Activated CD4-positive, alpha-beta T cell treated with anti-CD3 and anti-CD28 coated beads for 4 hours (primary cell): ENCODE measurements at regions not wholly inside any gene's neighbourhood (a gene's known extent, or its start where the extent isn't known, plus 50 kb on each side); places are given as distances from the start of the nearest gene placed in this dataset.

Experiments used
- DNase-seq, 2 donors: peaks; one replicate each; pipeline ENCODE4 v3.0.0-alpha.2; 2020

DNA sequence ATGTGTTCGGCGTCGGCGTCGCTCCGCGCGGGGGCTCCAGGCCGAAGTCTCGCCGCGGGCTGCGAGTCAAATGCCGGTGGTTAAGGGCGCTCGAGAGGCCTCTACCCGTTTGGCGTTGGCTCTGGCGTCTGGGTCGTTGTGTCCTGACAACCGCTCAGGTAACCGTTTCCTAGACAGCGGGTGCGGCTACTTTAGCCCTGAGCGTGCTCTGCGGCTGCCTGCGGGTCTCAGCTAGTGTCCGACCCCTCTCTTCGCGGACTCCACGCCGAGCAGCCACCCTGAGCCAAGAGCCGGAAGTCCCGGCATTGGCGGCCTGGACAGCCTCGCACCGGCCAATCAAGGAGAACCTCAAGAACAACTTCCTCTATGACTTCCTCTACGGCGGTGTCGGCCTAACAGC lies 173.4 kb downstream of the SETD4 start:
- no peak for DNase-seq

DNA sequence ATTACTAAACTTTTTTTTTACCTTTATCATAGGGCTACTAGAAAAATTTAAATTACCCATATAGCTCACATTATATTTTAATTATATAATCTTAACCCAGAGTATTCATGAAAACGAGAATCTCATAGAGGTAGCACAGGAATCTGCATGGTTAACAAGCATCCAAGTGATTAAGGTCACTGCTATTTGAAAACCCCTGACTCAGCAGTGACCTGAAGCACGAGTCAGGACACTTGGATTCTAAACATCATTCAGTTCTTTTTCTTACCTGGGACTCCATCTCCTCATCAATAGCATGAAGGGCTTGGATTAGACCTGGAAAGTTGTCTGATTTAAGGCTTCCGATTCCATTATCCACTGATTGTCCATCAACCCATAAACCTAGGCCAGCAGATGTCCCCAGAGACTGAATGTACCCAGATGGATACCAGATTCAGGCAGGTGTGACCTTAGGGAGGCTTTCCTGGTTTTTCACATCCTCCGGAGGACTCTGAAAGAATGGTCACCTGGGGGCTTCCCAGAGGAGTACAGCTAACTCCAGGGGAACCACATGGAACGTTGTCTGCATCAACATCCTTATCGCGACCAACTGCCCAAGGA lies 174.3 kb downstream of the SETD4 start:
- no peak for DNase-seq

GRCh38 chr21:35882791-35883240 lies 177.5 kb downstream of the SETD4 start:
- DNase-seq: no peak

- DNase-seq: no peak
Measured at GRCh38 chr21:35873441-35873840, 186.9 kb downstream of the SETD4 start.

DNA sequence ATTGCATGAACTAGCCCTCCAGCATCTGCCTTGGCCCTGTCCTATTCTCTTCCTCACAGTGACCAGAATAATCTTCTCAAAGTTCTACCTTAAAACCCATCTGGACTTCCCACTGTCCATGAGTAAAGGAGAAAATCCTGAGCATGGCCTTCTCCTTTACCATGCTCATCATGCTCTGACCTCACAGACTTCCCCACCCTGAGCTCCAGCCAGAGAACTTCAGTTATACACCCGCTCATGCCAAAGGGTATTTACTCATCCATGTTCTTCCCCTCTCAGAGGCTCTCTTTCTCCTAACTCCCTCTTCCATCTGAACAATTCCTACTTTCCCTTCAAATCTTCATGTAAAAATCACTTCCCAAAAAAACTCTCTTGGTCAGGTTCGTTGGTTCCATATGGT lies 188.4 kb downstream of the SETD4 start:
- no peak for DNase-seq

- DNase-seq: no peak
Measured at GRCh38 chr21:35868869-35869223, 191.5 kb downstream of the SETD4 start.

GRCh38 chr21:35868005-35868868 lies 192.1 kb downstream of the SETD4 start:
- DNase-seq: no peak

- no peak for DNase-seq
Measured at GRCh38 chr21:35864039-35864438, 196.3 kb downstream of the SETD4 start.

- no peak for DNase-seq
Measured at GRCh38 chr21:35862969-35863368, 197.4 kb downstream of the SETD4 start.

GRCh38 chr21:35861661-35862060 lies 198.7 kb downstream of the SETD4 start:
- no peak for DNase-seq

DNA sequence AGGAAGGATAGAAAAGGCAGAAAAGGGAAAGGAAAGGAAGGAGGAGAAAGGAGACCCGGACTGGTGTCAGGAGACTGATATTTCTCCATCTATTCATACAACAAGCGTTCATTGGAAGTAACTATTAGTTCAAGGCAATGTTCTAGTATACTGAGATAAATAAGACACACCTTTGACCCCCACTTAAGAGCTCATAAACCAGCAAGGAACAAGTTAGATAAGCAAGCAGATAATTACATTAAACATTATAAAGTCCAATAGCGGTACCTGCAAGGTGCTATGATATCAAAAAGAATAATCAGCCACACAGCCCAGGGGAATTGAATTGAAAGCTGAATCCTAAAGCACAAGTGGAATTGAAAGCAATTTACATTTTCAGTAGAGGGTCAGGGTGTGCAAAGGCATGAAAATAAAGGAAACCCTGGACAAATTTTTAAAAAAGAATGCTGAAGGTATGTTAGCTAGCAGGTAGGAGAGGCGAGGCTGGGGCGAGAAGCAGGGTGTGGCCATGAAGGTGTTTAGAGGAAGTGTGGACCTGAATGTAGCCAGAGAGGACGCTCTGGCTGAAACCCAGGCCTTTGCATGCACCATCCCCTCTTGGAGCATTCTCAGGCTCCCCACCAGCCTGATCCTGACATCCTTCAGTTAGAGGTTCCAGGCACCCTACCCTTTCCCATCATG lies 200.0 kb downstream of the SETD4 start:
- no peak for DNase-seq

- DNase-seq: no peak
Measured at GRCh38 chr21:35859677-35860076, 200.6 kb downstream of the SETD4 start.

- DNase-seq: no peak
Measured at GRCh38 chr21:35857095-35857494, 203.2 kb downstream of the SETD4 start.

DNA sequence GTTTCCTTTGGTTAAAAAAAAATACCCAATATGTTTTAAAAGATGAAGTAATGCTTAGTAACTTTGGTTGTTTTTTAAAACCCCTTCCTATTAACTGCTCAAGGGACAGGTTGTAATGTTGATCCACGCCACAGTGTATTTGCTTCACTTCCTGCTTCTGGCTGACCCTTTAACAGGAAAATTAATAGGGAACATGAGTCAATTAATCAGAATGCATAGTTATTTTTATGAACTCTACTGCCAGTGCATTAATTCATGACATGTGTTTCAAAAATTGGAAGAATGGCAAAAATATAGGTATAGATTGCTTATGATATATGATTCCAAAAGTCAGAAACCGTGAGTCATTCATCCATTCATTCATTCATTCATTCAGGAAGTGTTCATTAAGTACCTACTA lies 204.8 kb downstream of the SETD4 start:
- no peak for DNase-seq

GRCh38 chr21:35854281-35854680 lies 206.0 kb downstream of the SETD4 start:
- DNase-seq: no peak

GRCh38 chr21:35853321-35854239 lies 206.7 kb downstream of the SETD4 start:
- no peak for DNase-seq

DNA sequence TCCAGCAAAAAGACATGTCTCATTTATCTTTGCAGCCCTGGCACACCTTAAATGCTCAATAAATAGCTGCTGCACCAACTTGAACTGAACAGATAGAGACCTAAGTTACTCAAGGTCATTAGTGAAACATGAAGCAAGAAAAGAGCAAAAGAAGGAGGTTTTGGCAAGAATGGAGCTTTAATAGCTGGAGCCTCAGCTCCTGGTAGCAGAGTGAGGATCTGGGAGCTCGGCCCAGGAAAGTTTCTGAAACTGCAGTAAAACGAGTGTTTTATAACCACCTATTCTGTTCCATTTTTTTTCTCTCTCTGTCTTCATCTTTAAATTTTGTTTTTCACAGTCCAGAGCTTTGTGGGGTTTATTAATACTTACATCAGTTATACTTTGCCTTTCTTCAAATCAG lies 207.5 kb downstream of the SETD4 start:
- no peak for DNase-seq

- no peak for DNase-seq
Measured at GRCh38 chr21:35850542-35851103, 209.7 kb downstream of the SETD4 start.

DNA sequence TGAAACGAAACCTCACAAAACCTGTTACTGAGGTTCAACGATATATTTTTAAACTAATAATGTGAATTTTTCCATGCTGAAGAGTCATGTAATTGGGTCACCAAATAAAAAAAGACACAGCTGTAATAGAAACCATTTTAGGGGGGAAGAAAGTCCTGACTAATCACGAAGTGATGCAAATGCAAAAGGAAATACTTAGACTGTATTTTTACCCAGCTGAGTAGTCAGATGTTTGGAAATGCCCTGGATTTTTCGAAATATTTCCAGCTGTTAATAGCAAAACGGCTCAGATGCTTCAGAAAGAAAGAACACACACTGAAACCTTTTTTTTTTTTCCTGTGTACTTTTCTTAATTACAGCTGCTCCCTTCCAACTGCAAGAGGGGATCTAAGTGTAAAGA lies 210.3 kb downstream of the SETD4 start:
- no peak for DNase-seq

DNA sequence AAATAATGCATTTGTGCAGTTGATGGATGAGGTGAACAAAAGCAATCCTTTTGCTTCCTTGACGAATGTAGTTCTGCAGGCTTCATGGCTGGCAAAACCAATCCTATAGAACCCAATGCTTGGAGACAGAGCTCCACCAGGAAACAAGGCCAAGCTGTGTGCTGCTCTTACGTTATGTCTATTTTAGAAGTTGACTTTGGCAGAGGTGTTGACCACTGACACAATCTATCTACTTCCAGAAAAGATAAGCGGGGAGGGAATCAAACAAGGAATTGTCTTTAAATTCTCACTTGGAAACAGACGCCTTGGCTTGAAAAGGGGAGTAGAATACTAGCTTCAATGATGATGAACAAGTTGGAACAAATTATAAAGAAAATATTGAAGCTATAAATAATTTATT lies 211.2 kb downstream of the SETD4 start:
- DNase-seq: no peak

GRCh38 chr21:35843911-35844667 lies 216.2 kb downstream of the SETD4 start:
- DNase-seq: no peak

GRCh38 chr21:35840949-35841348 lies 219.4 kb downstream of the SETD4 start:
- no peak for DNase-seq
